Smooth muscle cell (in vitro differentiated cells): ENCODE measurements at regions not wholly inside any gene's neighbourhood (a gene's known extent, or its start where the extent isn't known, plus 50 kb on each side); places are given as distances from the start of the nearest gene placed in this dataset.

ENCODE experiments used
- DNase-seq: peaks from one replicate; lab custom pipeline; 2025; ENCODE audit not compliant: unreplicated experiment; lab: John Stamatoyannopoulos, UW
- H2AFZ ChIP-seq: fragments of 200-600 bp; sonication (generic); 2 replicates; pipeline ENCODE4 v1.6.0; 2016; ENCODE audit warnings: antibody characterized with exemption, low read depth, mild to moderate bottlenecking
- H3F3A ChIP-seq: fragments of 200-600 bp; sonication (generic); 2 replicates; pipeline ENCODE4 v1.6.0; 2017; ENCODE audit warnings: antibody characterized with exemption, low read depth
- H3K27ac ChIP-seq: fragments of 200-600 bp; sonication (generic); 2 replicates; pipeline ENCODE4 v1.5.1; 2016; ENCODE audit warnings: low read depth, mild to moderate bottlenecking
- H3K27me3 ChIP-seq: fragments of 200-600 bp; sonication (generic); 2 replicates; pipeline ENCODE4 v1.6.1; 2016; ENCODE audit warnings: low read depth, mild to moderate bottlenecking
- H3K36me3 ChIP-seq: fragments of 200-600 bp; sonication (generic); 2 replicates; pipeline ENCODE4 v1.5.1; 2016; ENCODE audit warnings: low read depth
- H3K4me1 ChIP-seq: fragments of 200-600 bp; sonication (generic); 2 replicates; pipeline ENCODE4 v1.5.1; 2016; ENCODE audit warnings: low read depth
- H3K4me2 ChIP-seq: fragments of 200-600 bp; sonication (generic); 2 replicates; pipeline ENCODE4 v1.6.0; 2016; ENCODE audit warnings: mild to moderate bottlenecking
- H3K4me3 ChIP-seq: fragments of 200-600 bp; sonication (generic); 2 replicates; pipeline ENCODE4 v1.5.1; 2016; ENCODE audit warnings: mild to moderate bottlenecking
- H3K79me2 ChIP-seq: fragments of 200-600 bp; sonication (generic); 2 replicates; pipeline ENCODE4 v1.6.0; 2016; ENCODE audit warnings: low read depth, mild to moderate bottlenecking
- H3K9ac ChIP-seq: fragments of 200-600 bp; sonication (generic); 2 replicates; pipeline ENCODE4 v1.6.0; 2016; ENCODE audit warnings: low read depth
- H3K9me3 ChIP-seq: fragments of 200-600 bp; sonication (generic); replicated peaks from 2 replicates; pipeline ENCODE4 v1.5.1; 2016; ENCODE audit warnings: low read depth
- H4K20me1 ChIP-seq: fragments of 200-600 bp; sonication (generic); 2 replicates; pipeline ENCODE4 v1.6.0; 2016; ENCODE audit warnings: low read depth
- CTCF ChIP-seq: fragments of 200-600 bp; sonication (generic); IDR thresholded peaks from 2 replicates; pipeline ENCODE4 v1.5.1; 2017; ENCODE audit warnings: borderline replicate concordance, mild to moderate bottlenecking, antibody characterized with exemption; ENCODE audit not compliant: insufficient read depth, poor library complexity, severe bottlenecking
- WGBS: methylation state at CpG from one replicate; pipeline ENCODE4 v1.1.7; 2016; ENCODE audit warnings: low lambda C conversion rate; 5-methylcytosine and 5-hydroxymethylcytosine counted together

- Histone ChIP-seq H3K36me3 (no peaks in the 10 kb centered on the region), H3K4me1 (peaks cover 4% of the 10 kb centered on the region), H4K20me1 (no peaks in the 10 kb centered on the region), H3F3A (no peaks in the 10 kb centered on the region), H2AFZ (no peak overlapping the region), H3K9ac (no peak overlapping the region), H3K4me3 (no peak overlapping the region), H3K27me3 (no peaks in the 10 kb centered on the region), H3K27ac (no peak overlapping the region), H3K4me2 (no peak overlapping the region), H3K9me3 (no peaks in the 10 kb centered on the region), H3K79me2 (no peaks in the 10 kb centered on the region)
- 55% methylated on average over 3 of the region's 3 CpGs for WGBS
- DNase-seq, result no peak
- peak; percentile 45 for TF ChIP-seq CTCF
Observed at GRCh38 chr6:92122746-92123145, 1296.6 kb downstream of the EPHA7 start.

- H3K36me3 ChIP-seq, result no peaks in the 10 kb centered on the region
- no peak overlapping the region for H3K9ac ChIP-seq
- no peaks in the 10 kb centered on the region for H4K20me1 ChIP-seq
- H3K4me3 ChIP-seq, result no peak overlapping the region
- H3K4me2 ChIP-seq, result no peak overlapping the region
- no peak for DNase-seq
- no peaks in the 10 kb centered on the region for H3K27me3 ChIP-seq
- no peak overlapping the region for H3K27ac ChIP-seq
- H3K4me1 ChIP-seq, result peaks cover 4% of the 10 kb centered on the region
- TF ChIP-seq CTCF, result no peak
- H3F3A ChIP-seq, result no peaks in the 10 kb centered on the region
- no peaks in the 10 kb centered on the region for H3K79me2 ChIP-seq
- WGBS, result 79% methylated on average over 2 of the region's 2 CpGs
- no peak overlapping the region for H2AFZ ChIP-seq
- no peaks in the 10 kb centered on the region for H3K9me3 ChIP-seq
Observed at GRCh38 chr6:92121228-92121627, 1298.1 kb downstream of the EPHA7 start.

GRCh38 chr6:92117800-92118199, 1301.6 kb downstream of the EPHA7 start:
- Histone ChIP-seq H2AFZ (no peak overlapping the region), H3K9me3 (no peaks in the 10 kb centered on the region), H3K79me2 (no peaks in the 10 kb centered on the region), H3K9ac (no peak overlapping the region), H3K27me3 (no peaks in the 10 kb centered on the region), H3K4me3 (no peak overlapping the region), H3F3A (no peaks in the 10 kb centered on the region), H3K4me1 (no peaks in the 10 kb centered on the region), H3K27ac (no peak overlapping the region), H4K20me1 (no peaks in the 10 kb centered on the region), H3K36me3 (no peaks in the 10 kb centered on the region), H3K4me2 (no peak overlapping the region)
- no peak for TF ChIP-seq CTCF
- 88% methylated on average over 1 of the region's 1 CpG for WGBS
- DNase-seq, result no peak

GRCh38 chr6:92114797-92115196, 1304.6 kb downstream of the EPHA7 start:
- Histone ChIP-seq H3K9me3 (no peaks in the 10 kb centered on the region), H3K4me1 (no peaks in the 10 kb centered on the region), H3F3A (no peaks in the 10 kb centered on the region), H3K4me3 (no peak overlapping the region), H3K27ac (no peak overlapping the region), H3K27me3 (no peaks in the 10 kb centered on the region), H4K20me1 (no peaks in the 10 kb centered on the region), H2AFZ (no peak overlapping the region), H3K79me2 (no peaks in the 10 kb centered on the region), H3K9ac (no peak overlapping the region), H3K4me2 (no peak overlapping the region), H3K36me3 (no peaks in the 10 kb centered on the region)
- no peak for TF ChIP-seq CTCF
- 63% methylated on average over 2 of the region's 2 CpGs for WGBS
- DNase-seq, result no peak
